Liver (tissue), 8 donors: ENCODE measurements at regions not wholly inside any gene's neighbourhood (a gene's known extent, or its start where the extent isn't known, plus 50 kb on each side); places are given as distances from the start of the nearest gene placed in this dataset.

ENCODE experiments used
- DNase-seq: peaks from one replicate; pipeline ENCODE4 v3.0.0-alpha.2; 2017; ENCODE audit warnings: low spot score
- H3K27ac ChIP-seq, 2 donors: one replicate each; pipeline ENCODE4 v1.7.0; 2013; ENCODE audit warnings: inconsistent platforms in 2 of 2, low read length in 2 of 2, control low read depth in 1 of 2, low read depth in 1 of 2, mild to moderate bottlenecking in 1 of 2
- H3K27me3 ChIP-seq, 4 donors: one replicate each; pipeline versions ENCODE4 v1.6.1 to v1.7.0; 2013; ENCODE audit warnings: low read length in 3 of 4, inconsistent platforms in 1 of 4, mild to moderate bottlenecking in 1 of 4, moderate library complexity in 1 of 4; ENCODE audit not compliant: control insufficient read depth in 4 of 4, insufficient read depth in 4 of 4
- H3K36me3 ChIP-seq, 4 donors: one replicate each; pipeline versions ENCODE4 v1.6.1 to v1.7.0; 2013; ENCODE audit warnings: low read length in 3 of 4, mild to moderate bottlenecking in 3 of 4, low read depth in 1 of 4, moderate library complexity in 1 of 4; ENCODE audit not compliant: control insufficient read depth in 4 of 4, insufficient read depth in 3 of 4
- H3K4me1 ChIP-seq, 4 donors: one replicate each; pipeline versions ENCODE4 v1.6.1 to v1.7.0; 2013; ENCODE audit warnings: low read length in 3 of 4, mild to moderate bottlenecking in 3 of 4, moderate library complexity in 1 of 4; ENCODE audit not compliant: control insufficient read depth in 4 of 4, insufficient read depth in 4 of 4
- H3K4me3 ChIP-seq, 3 donors: one replicate each; pipeline versions ENCODE4 v1.6.1 to v1.7.0; 2013; ENCODE audit warnings: low read length in 3 of 3, control low read depth in 1 of 3, low read depth in 1 of 3, mild to moderate bottlenecking in 1 of 3
- H3K9ac ChIP-seq, 2 donors: one replicate each; pipeline ENCODE4 v1.7.0; 2013; ENCODE audit warnings: low read length in 2 of 2, mild to moderate bottlenecking in 2 of 2, moderate library complexity in 2 of 2, control low read depth in 1 of 2, low read depth in 1 of 2
- H3K9me3 ChIP-seq, 4 donors: one replicate each; pipeline versions ENCODE4 v1.6.1 to v1.7.0; 2013; ENCODE audit warnings: low read length in 3 of 4; ENCODE audit not compliant: control insufficient read depth in 4 of 4
- FOXA1 ChIP-seq: IDR thresholded peaks from 2 replicates; pipeline ENCODE4 v1.6.1; 2016; ENCODE audit warnings: antibody characterized with exemption
- FOXA2 ChIP-seq: IDR thresholded peaks from 2 replicates; pipeline ENCODE4 v1.6.1; 2016; ENCODE audit warnings: antibody characterized with exemption
- GABPA ChIP-seq, 2 donors: IDR thresholded peaks in 1 of 2; conservative IDR thresholded peaks in 1 of 2; 2 replicates each; pipeline ENCODE4 v1.6.1; 2016; ENCODE audit warnings: antibody characterized with exemption in 2 of 2, mild to moderate bottlenecking in 1 of 2, moderate library complexity in 1 of 2
- HNF4A ChIP-seq, 2 donors: conservative IDR thresholded peaks; 2 replicates each; pipeline ENCODE4 v1.6.1; 2016; ENCODE audit warnings: antibody characterized with exemption in 2 of 2, mild to moderate bottlenecking in 2 of 2
- HNF4G ChIP-seq: IDR thresholded peaks from 2 replicates; pipeline ENCODE4 v1.6.1; 2016; ENCODE audit warnings: antibody characterized with exemption
- JUND ChIP-seq, 2 donors: IDR thresholded peaks; 2 replicates each; pipeline ENCODE4 v1.6.1; 2016; ENCODE audit warnings: antibody characterized with exemption in 2 of 2
- NR2F2 ChIP-seq: IDR thresholded peaks from 2 replicates; pipeline ENCODE4 v1.6.1; 2016; ENCODE audit warnings: antibody characterized with exemption
- RAD21 ChIP-seq, 2 donors: IDR thresholded peaks; 2 replicates each; pipeline ENCODE4 v1.6.1; 2016; ENCODE audit warnings: antibody characterized with exemption in 2 of 2, mild to moderate bottlenecking in 2 of 2
- RXRA ChIP-seq, 2 donors: IDR thresholded peaks; 2 replicates each; pipeline ENCODE4 v1.6.1; 2017 to 2018; ENCODE audit warnings: antibody characterized with exemption in 2 of 2, mild to moderate bottlenecking in 1 of 2
- SP1 ChIP-seq: IDR thresholded peaks from 2 replicates; pipeline ENCODE4 v1.6.1; 2018; ENCODE audit warnings: antibody characterized with exemption, mild to moderate bottlenecking
- TAF1 ChIP-seq: conservative IDR thresholded peaks from 2 replicates; pipeline ENCODE4 v1.6.1; 2016; ENCODE audit warnings: antibody characterized with exemption, mild to moderate bottlenecking
- WGBS: extraction: QIAGEN DNeasy Blood & Tissue Kit; methylation state at CpG from one replicate; pipeline ENCODE4 v1.1.7; 2013; 5-methylcytosine and 5-hydroxymethylcytosine counted together
- TF ChIP-seq, protein P1 (sequence below): IDR thresholded peaks from 2 replicates; pipeline ENCODE4 v1.6.1; 2016; ENCODE audit warnings: antibody characterized with exemption
- TF ChIP-seq, protein P2 (sequence below): IDR thresholded peaks from 2 replicates; pipeline ENCODE4 v1.6.1; 2016; ENCODE audit warnings: antibody characterized with exemption
- TF ChIP-seq, protein P3 (sequence below): IDR thresholded peaks from 2 replicates; pipeline ENCODE4 v1.6.1; 2016; ENCODE audit warnings: antibody characterized with exemption
- TF ChIP-seq, protein P4 (sequence below): fragments of 150-350 bp; IDR thresholded peaks from 2 replicates; pipeline ENCODE4 v1.5.1; 2017; ENCODE audit warnings: improper control_type of control experiment, low read depth, low read length; ENCODE audit not compliant: missing input control
- TF ChIP-seq, protein P5 (sequence below): IDR thresholded peaks from 2 replicates; pipeline ENCODE4 v1.6.1; 2016; ENCODE audit warnings: antibody characterized with exemption, mild to moderate bottlenecking
- donor health status: healthy.
- donor health status: healthy.
- donor health status: healthy.
- donor health status: healthy.
- donor health status: healthy.

DNA sequence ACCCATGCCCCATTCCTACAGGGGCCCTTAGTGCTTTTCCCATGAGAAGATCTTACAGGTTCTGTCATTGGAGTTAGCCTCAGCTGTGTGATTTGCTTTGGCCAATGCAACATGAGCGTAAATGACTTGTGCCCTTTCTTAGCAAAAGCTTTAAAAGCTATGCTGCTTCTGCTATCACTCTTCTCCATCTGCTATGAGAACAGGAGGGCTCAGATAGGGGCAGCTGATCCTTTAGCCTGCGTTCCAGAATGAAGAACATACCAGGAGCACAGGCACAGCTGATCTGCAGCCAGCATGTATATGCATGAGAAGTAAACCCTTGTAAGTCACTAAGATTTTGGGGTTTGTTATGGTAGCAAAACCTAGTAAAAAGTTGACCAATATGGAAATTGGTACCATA lies 218.2 kb downstream of the SH2D4B start:
- Histone ChIP-seq H3K36me3 (no peaks in the 10 kb centered on the region), H3K9me3 (no peaks in the 10 kb centered on the region), H3K4me3 (no peak overlapping the region), H3K9ac (no peak overlapping the region), H3K4me1 (no peaks in the 10 kb centered on the region), H3K27me3 (no peaks in the 10 kb centered on the region), H3K27ac (no peak overlapping the region)
- DNase-seq: no peak
- TF ChIP-seq, protein P1, sequence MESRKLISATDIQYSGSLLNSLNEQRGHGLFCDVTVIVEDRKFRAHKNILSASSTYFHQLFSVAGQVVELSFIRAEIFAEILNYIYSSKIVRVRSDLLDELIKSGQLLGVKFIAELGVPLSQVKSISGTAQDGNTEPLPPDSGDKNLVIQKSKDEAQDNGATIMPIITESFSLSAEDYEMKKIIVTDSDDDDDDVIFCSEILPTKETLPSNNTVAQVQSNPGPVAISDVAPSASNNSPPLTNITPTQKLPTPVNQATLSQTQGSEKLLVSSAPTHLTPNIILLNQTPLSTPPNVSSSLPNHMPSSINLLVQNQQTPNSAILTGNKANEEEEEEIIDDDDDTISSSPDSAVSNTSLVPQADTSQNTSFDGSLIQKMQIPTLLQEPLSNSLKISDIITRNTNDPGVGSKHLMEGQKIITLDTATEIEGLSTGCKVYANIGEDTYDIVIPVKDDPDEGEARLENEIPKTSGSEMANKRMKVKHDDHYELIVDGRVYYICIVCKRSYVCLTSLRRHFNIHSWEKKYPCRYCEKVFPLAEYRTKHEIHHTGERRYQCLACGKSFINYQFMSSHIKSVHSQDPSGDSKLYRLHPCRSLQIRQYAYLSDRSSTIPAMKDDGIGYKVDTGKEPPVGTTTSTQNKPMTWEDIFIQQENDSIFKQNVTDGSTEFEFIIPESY: no peak
- no peak for TF ChIP-seq FOXA1
- 81% methylated on average over 2 of the region's 2 CpGs for WGBS

DNA sequence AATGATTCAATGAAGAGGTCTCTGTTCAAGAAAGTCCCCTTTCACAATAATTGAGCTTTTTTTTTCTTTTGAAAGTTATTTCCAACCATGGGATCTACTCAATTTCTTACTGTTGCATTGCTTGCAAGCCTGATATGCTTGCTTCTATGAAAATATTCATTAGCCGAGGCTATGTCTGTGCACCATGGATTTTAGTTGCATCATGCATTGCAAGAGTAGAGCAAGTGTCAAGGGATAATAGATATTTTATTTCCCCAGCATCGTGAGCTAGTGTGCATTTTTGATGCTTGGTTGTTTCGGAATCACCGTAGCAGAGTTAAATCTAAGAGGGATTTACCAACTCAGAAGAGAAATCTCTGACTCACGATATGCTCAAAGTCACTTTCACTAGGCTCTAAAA lies 222.0 kb downstream of the SH2D4B start:
- 88% methylated on average over 5 of the region's 5 CpGs for WGBS
- TF ChIP-seq, protein P2, sequence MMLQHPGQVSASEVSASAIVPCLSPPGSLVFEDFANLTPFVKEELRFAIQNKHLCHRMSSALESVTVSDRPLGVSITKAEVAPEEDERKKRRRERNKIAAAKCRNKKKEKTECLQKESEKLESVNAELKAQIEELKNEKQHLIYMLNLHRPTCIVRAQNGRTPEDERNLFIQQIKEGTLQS: no peak
- TF ChIP-seq RAD21 (IDR thresholded peaks at IDR 0.05) (no peak), FOXA1 (no peak), RXRA (IDR thresholded peaks at IDR 0.05) (no peak), HNF4G (no peak), TAF1 (no peak)
- TF ChIP-seq, protein P3, sequence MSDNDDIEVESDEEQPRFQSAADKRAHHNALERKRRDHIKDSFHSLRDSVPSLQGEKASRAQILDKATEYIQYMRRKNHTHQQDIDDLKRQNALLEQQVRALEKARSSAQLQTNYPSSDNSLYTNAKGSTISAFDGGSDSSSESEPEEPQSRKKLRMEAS: no peak

DNA sequence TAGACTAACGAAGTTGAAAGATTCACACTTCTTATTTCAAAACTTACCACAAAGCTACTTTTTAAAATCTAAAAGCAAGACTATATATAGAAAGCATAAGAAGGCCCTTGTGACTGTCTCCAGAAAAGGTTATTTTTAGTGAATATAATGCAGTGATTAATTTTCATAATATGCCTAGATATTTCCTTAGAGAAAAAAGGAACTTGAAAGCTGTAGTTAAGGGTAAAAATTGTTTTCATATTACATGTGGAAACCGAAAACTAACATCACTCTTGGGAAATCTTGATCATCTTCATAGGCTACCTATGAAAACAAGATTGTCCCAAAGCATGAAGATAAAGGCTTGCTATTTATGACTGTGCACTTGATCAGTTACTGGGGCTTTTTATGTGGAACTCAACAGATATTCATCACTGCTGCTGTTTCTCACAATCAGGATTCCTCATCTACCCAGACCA lies 223.2 kb downstream of the SH2D4B start:
- H3K4me3 ChIP-seq: no peak overlapping the region
- TF ChIP-seq, protein P4, sequence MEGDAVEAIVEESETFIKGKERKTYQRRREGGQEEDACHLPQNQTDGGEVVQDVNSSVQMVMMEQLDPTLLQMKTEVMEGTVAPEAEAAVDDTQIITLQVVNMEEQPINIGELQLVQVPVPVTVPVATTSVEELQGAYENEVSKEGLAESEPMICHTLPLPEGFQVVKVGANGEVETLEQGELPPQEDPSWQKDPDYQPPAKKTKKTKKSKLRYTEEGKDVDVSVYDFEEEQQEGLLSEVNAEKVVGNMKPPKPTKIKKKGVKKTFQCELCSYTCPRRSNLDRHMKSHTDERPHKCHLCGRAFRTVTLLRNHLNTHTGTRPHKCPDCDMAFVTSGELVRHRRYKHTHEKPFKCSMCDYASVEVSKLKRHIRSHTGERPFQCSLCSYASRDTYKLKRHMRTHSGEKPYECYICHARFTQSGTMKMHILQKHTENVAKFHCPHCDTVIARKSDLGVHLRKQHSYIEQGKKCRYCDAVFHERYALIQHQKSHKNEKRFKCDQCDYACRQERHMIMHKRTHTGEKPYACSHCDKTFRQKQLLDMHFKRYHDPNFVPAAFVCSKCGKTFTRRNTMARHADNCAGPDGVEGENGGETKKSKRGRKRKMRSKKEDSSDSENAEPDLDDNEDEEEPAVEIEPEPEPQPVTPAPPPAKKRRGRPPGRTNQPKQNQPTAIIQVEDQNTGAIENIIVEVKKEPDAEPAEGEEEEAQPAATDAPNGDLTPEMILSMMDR: no peak
- TF ChIP-seq, protein P2: no peak
- TF ChIP-seq RAD21 (IDR thresholded peaks at IDR 0.05) (no peak), SP1 (no peak), GABPA (IDR thresholded peaks at IDR 0.05 in 1 of 2, conservative IDR thresholded peaks at IDR 0.05 in 1 of 2) (no peak), JUND (IDR thresholded peaks at IDR 0.05) (no peak), HNF4G (no peak), RXRA (IDR thresholded peaks at IDR 0.05) (no peak), HNF4A (conservative IDR thresholded peaks at IDR 0.05) (no peak), FOXA2 (no peak), FOXA1 (no peak), NR2F2 (no peak)
- TF ChIP-seq, protein P5, sequence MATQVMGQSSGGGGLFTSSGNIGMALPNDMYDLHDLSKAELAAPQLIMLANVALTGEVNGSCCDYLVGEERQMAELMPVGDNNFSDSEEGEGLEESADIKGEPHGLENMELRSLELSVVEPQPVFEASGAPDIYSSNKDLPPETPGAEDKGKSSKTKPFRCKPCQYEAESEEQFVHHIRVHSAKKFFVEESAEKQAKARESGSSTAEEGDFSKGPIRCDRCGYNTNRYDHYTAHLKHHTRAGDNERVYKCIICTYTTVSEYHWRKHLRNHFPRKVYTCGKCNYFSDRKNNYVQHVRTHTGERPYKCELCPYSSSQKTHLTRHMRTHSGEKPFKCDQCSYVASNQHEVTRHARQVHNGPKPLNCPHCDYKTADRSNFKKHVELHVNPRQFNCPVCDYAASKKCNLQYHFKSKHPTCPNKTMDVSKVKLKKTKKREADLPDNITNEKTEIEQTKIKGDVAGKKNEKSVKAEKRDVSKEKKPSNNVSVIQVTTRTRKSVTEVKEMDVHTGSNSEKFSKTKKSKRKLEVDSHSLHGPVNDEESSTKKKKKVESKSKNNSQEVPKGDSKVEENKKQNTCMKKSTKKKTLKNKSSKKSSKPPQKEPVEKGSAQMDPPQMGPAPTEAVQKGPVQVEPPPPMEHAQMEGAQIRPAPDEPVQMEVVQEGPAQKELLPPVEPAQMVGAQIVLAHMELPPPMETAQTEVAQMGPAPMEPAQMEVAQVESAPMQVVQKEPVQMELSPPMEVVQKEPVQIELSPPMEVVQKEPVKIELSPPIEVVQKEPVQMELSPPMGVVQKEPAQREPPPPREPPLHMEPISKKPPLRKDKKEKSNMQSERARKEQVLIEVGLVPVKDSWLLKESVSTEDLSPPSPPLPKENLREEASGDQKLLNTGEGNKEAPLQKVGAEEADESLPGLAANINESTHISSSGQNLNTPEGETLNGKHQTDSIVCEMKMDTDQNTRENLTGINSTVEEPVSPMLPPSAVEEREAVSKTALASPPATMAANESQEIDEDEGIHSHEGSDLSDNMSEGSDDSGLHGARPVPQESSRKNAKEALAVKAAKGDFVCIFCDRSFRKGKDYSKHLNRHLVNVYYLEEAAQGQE: no peak
- TF ChIP-seq, protein P3: no peak

More for the DNA sequence above, 222.0 kb downstream of the SH2D4B start:
- Histone ChIP-seq H3K9ac (no peak overlapping the region), H3K27ac (no peak overlapping the region), H3K4me3 (no peak overlapping the region), H3K36me3 (no peaks in the 10 kb centered on the region), H3K4me1 (no peaks in the 10 kb centered on the region), H3K27me3 (peaks cover 0 to 2% (median 0%) of the 10 kb centered on the region in 4 donors), H3K9me3 (no peaks in the 10 kb centered on the region)
- DNase-seq: no peak

More for the DNA sequence above, 223.2 kb downstream of the SH2D4B start:
- peaks cover 0 to 4% (median 0%) of the 10 kb centered on the region in 4 donors for H3K27me3 ChIP-seq
- H3K4me1 ChIP-seq: no peaks in the 10 kb centered on the region
- H3K36me3 ChIP-seq: no peaks in the 10 kb centered on the region
- H3K9me3 ChIP-seq: no peaks in the 10 kb centered on the region
- no peak for DNase-seq
- H3K27ac ChIP-seq: no peak overlapping the region
- WGBS: 61% methylated on average over 2 of the region's 2 CpGs
- H3K9ac ChIP-seq: no peak overlapping the region
